K562 (cell line): ENCODE measurements at regions not wholly inside any gene's neighbourhood (a gene's known extent, or its start where the extent isn't known, plus 50 kb on each side); places are given as distances from the start of the nearest gene placed in this dataset.

ENCODE experiments used
- ATAC-seq: fragments of 200-7000 bp; cut with Tn5 transposase; 3 replicates; pipeline ENCODE4 v1.9.1; 2020; ENCODE audit warnings: moderate library complexity
- BruUV-seq: library from RNA; stranded (reverse); fragments of 400-500 nt; replicated peaks from 2 replicates; lab custom pipeline; 2021; lab: Mats Ljungman, UMichigan
- CTCF ChIA-PET: fragments of 300-600 bp; formaldehyde crosslinking; extraction: SDS; loops from one replicate; lab custom pipeline; 2021; ENCODE audit warnings: low intra/inter-chr PET ratio; lab: Yijun Ruan, JAX
- POLR2A ChIA-PET: fragments of 300-600, 350-650 bp; sonication (Branson Sonifier 250); formaldehyde crosslinking; extraction: SDS; loops from one replicate; lab custom pipeline; 2021; ENCODE audit warnings: antibody characterized with exemption, inconsistent platforms; lab: Yijun Ruan, JAX
- DNase-seq, 4 experiments: peaks; one replicate each; pipeline versions ENCODE4 v3.0.0 to v3.0.0-alpha.2; 2011 to 2018; ENCODE audit warnings: low spot score in 3 of 4, mixed read lengths in 3 of 4; ENCODE audit errors: extremely low read depth in 1 of 4
- FAIRE-seq: peaks from 2 replicates; lab custom pipeline; 2011; peaks lifted over from hg19 to GRCh38; lab: Jason Lieb, UNC
- H2AFZ ChIP-seq: 2 replicates; pipeline ENCODE4 v1.6.0; 2011; ENCODE audit warnings: low read depth, low read length, control low read depth, inconsistent platforms
- H3K27ac ChIP-seq: fragments of 200-600 bp; 3 replicates; pipeline ENCODE4 v1.8.0; 2011; ENCODE audit warnings: low read depth, mild to moderate bottlenecking, control low read depth, inconsistent platforms, low read length, moderate library complexity, mixed read lengths; ENCODE audit errors: extremely low read depth
- H3K27me3 ChIP-seq, 2 experiments: fragments of 300-600 bp in 1 of 2; 2 replicates in 1 of 2; 3 replicates in 1 of 2; pipeline versions ENCODE4 v1.6.0 to v1.8.0; 2011; ENCODE audit warnings: inconsistent platforms in 2 of 2, low read length in 2 of 2, mild to moderate bottlenecking in 1 of 2, mixed read lengths in 1 of 2, moderate library complexity in 1 of 2; ENCODE audit not compliant: control insufficient read depth in 2 of 2, insufficient read depth in 2 of 2
- H3K36me3 ChIP-seq: fragments of 300-600 bp; 3 replicates; pipeline ENCODE4 v1.8.0; 2011; ENCODE audit warnings: mild to moderate bottlenecking, low read length, inconsistent platforms; ENCODE audit not compliant: control insufficient read depth, insufficient read depth
- H3K4me1 ChIP-seq, 2 experiments: fragments of 200-600 bp in 1 of 2; replicated peaks in 1 of 2; 2 replicates in 1 of 2; 3 replicates in 1 of 2; pipeline versions ENCODE4 v1.5.1 to v1.8.0; 2011; ENCODE audit warnings: inconsistent platforms in 2 of 2, low read length in 2 of 2, mild to moderate bottlenecking in 1 of 2, mixed read lengths in 1 of 2, moderate library complexity in 1 of 2; ENCODE audit not compliant: control insufficient read depth in 2 of 2, insufficient read depth in 2 of 2
- H3K4me2 ChIP-seq: 2 replicates; pipeline ENCODE4 v1.6.1; 2011; ENCODE audit warnings: low read length, control low read depth, inconsistent platforms, mixed read lengths; ENCODE audit not compliant: insufficient read depth
- H3K4me3 ChIP-seq: fragments of 200-600 bp; sonication (generic), shearing (Covaris generic); 2 replicates; pipeline ENCODE4 v1.5.1; 2016; ENCODE audit warnings: control low read depth, inconsistent platforms
- H3K79me2 ChIP-seq: fragments of 200-600 bp; 3 replicates; pipeline ENCODE4 v1.8.0; 2011; ENCODE audit warnings: low read length, inconsistent platforms; ENCODE audit not compliant: control insufficient read depth, insufficient read depth
- H3K9ac ChIP-seq, 2 experiments: 2 replicates each; pipeline versions ENCODE4 v1.6.0 to v1.6.1; 2011; ENCODE audit warnings: low read depth in 2 of 2, low read length in 2 of 2, control low read depth in 1 of 2, inconsistent platforms in 1 of 2, mild to moderate bottlenecking in 1 of 2, mixed read lengths in 1 of 2; ENCODE audit not compliant: insufficient read depth in 1 of 2
- H3K9me1 ChIP-seq: one replicate; pipeline ENCODE4 v1.6.0; 2011; ENCODE audit warnings: inconsistent platforms, mild to moderate bottlenecking, low read length, moderate library complexity; ENCODE audit not compliant: control insufficient read depth, insufficient read depth
- H3K9me3 ChIP-seq: replicated peaks from 2 replicates; pipeline ENCODE4 v1.5.1; 2011; ENCODE audit warnings: low read depth, low read length, inconsistent platforms; ENCODE audit not compliant: control insufficient read depth, insufficient read depth
- H4K20me1 ChIP-seq: replicated peaks from 2 replicates; pipeline ENCODE4 v1.6.1; 2011; ENCODE audit warnings: low read length, inconsistent platforms, mixed read lengths; ENCODE audit not compliant: control insufficient read depth, insufficient read depth
- FOXA3 ChIP-seq, 2 experiments: fragments of 450-650 bp in 1 of 2; sonication (generic) in 1 of 2; formaldehyde crosslinking; IDR thresholded peaks in 1 of 2; conservative IDR thresholded peaks in 1 of 2; 2 replicates each; pipeline versions ENCODE4 v1.4.0 to v1.8.0; 2020 to 2022; ENCODE audit warnings: mild to moderate bottlenecking in 2 of 2, missing genetic modification reagents in 1 of 2
- GTF2F1 ChIP-seq: IDR thresholded peaks from 2 replicates; pipeline ENCODE4 v1.6.1; 2011; ENCODE audit warnings: low read depth, low read length, improper control_type of control experiment
- KDM4B ChIP-seq, 2 experiments: fragments of 450-650 bp in 1 of 2; sonication (generic) in 1 of 2; IDR thresholded peaks; 2 replicates each; pipeline ENCODE4 v1.6.1; 2016 to 2017; ENCODE audit warnings: borderline replicate concordance in 2 of 2, antibody characterized with exemption in 1 of 2, low read depth in 1 of 2, mild to moderate bottlenecking in 1 of 2
- NR4A1 ChIP-seq, 2 experiments: fragments of 250-450 bp in 1 of 2; fragments of 450-650 bp in 1 of 2; sonication (Bioruptor Pico) in 1 of 2; IDR thresholded peaks; 2 replicates each; pipeline versions ENCODE4 v1.4.0 to v1.6.1; 2016 to 2020; ENCODE audit warnings: mild to moderate bottlenecking in 2 of 2, missing compliant biosample characterization in 1 of 2, missing genetic modification characterization in 1 of 2, moderate library complexity in 1 of 2
- PHTF2 ChIP-seq: fragments of 250-450 bp; sonication (Bioruptor Pico); IDR thresholded peaks from 2 replicates; pipeline ENCODE4 v1.5.0; 2021; ENCODE audit warnings: mild to moderate bottlenecking
- TCF7L2 ChIP-seq: fragments of 150-350 bp; IDR thresholded peaks from 2 replicates; pipeline ENCODE4 v1.6.1; 2016; ENCODE audit warnings: low read depth, mild to moderate bottlenecking, low read length, moderate library complexity
- TCFL5 ChIP-seq: fragments of 250-450 bp; sonication (Bioruptor Pico); conservative IDR thresholded peaks from 2 replicates; pipeline ENCODE4 v1.6.1; 2021; ENCODE audit warnings: mild to moderate bottlenecking, moderate library complexity, matching md5 sums
- XRCC5 ChIP-seq: fragments of 200-400 bp; formaldehyde crosslinking; IDR thresholded peaks from 2 replicates; pipeline ENCODE4 v1.6.1; 2017; ENCODE audit warnings: low read depth, mild to moderate bottlenecking, low read length
- ZNF263 ChIP-seq: sonication (generic); formaldehyde crosslinking; IDR thresholded peaks from 2 replicates; pipeline ENCODE4 v1.8.0; 2022; ENCODE audit warnings: mild to moderate bottlenecking, missing genetic modification reagents, borderline replicate concordance
- ZNF780A ChIP-seq: fragments of 250-450 bp; sonication (Bioruptor Pico); IDR thresholded peaks from 2 replicates; pipeline ENCODE4 v1.5.0; 2021; ENCODE audit warnings: mild to moderate bottlenecking
- WGBS: fragments of 100-300 bp; shearing (Covaris generic); methylation state at CpG from one replicate; pipeline ENCODE4 v1.1.6; 2016; ENCODE audit warnings: low coverage, mixed read lengths; ENCODE audit not compliant: insufficient coverage; ENCODE audit errors: missing lambda C conversion rate; 5-methylcytosine and 5-hydroxymethylcytosine counted together
- in situ Hi-C: fragments of 300-500 bp; cut with MboI; formaldehyde crosslinking; loops from 4 replicates; pipeline ENCODE4 v1.15.0; 2018; ENCODE audit warnings: inconsistent platforms, mixed read lengths
- intact Hi-C: fragments of 100-400 bp; cut with micrococcal nuclease; formaldehyde crosslinking; loops from 2 replicates; pipeline ENCODE4 v1.14.2; 2022
- TF ChIP-seq, protein P1 (sequence below): sonication (generic); IDR thresholded peaks from 2 replicates; pipeline ENCODE4 v1.6.1; 2016
- TF ChIP-seq, protein P2 (sequence below), 2 experiments: fragments of 450-650 bp; conservative IDR thresholded peaks; 2 replicates each; pipeline ENCODE4 v1.6.1; 2017; ENCODE audit warnings: mild to moderate bottlenecking in 2 of 2, moderate library complexity in 2 of 2
- TF ChIP-seq, protein P3 (sequence below), 2 experiments: IDR thresholded peaks in 1 of 2; conservative IDR thresholded peaks in 1 of 2; 2 replicates each; pipeline ENCODE4 v1.6.1; 2016; ENCODE audit warnings: low read depth in 2 of 2, mild to moderate bottlenecking in 1 of 2, missing compliant biosample characterization in 1 of 2, missing genetic modification characterization in 1 of 2, moderate library complexity in 1 of 2
- TF ChIP-seq, protein P4 (sequence below): fragments of 200-800 bp; sonication (Bioruptor generic); IDR thresholded peaks from 2 replicates; pipeline ENCODE4 v1.6.1; 2017; ENCODE audit warnings: missing genetic modification characterization, missing compliant biosample characterization

DNA sequence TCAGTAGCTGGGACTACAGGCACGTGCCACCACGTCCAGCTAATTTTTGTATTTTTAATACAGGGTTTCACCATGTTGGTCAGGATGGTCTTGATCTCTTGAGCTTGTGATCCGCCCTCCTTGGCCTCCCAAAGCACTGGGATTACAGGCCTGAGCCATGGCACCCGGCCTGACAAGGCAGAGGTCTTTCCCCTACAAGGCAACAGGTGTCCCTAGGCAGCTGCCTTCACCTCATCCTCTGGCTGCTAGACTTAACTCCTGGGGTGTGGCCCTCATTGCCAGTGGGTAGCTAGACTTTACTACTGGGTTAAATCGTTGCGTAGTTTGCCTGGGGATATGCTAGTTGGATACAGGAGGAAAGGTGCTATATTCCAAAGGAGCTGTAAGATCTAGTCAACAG is 81.4 kb downstream of the CHRD start:
- in situ Hi-C loops (no loop called here), intact Hi-C loops (no loop called here)
- no peak overlapping the region for H3K27ac ChIP-seq
- no peak overlapping the region for H3K9ac ChIP-seq
- CTCF ChIA-PET, result no interaction called here
- ATAC-seq, result no peak
- no peaks in the 10 kb centered on the region for H3K9me1 ChIP-seq
- DNase-seq, result no peak
- H4K20me1 ChIP-seq, result no peaks in the 10 kb centered on the region
- H3K4me1 ChIP-seq, result no peaks in the 10 kb centered on the region; a peak in 1 of 5 replicates
- H3K4me2 ChIP-seq, result no peak overlapping the region
- 0% methylated on average over 6 of the region's 6 CpGs for WGBS
- POLR2A ChIA-PET, result interaction anchor here (1.2 kb wide), 1 partner anchor 8 kb away, joined by 3 read pairs; no protein-coding TSS in a partner anchor
- BruUV-seq, result no TSS peak
- H3K36me3 ChIP-seq, result no peaks in the 10 kb centered on the region
- H3K9me3 ChIP-seq, result no peaks in the 10 kb centered on the region
- no peak for FAIRE-seq
- no peak overlapping the region for H3K4me3 ChIP-seq
- no peaks in the 10 kb centered on the region for H3K79me2 ChIP-seq
- H2AFZ ChIP-seq, result no peak overlapping the region
- peaks cover 6 to 34% of the 10 kb centered on the region in 2 experiments; a peak in 4 of 5 replicates for H3K27me3 ChIP-seq
- no peak for TF ChIP-seq TCFL5 (CRISPR knock-in tag)
- TF ChIP-seq, protein P1, sequence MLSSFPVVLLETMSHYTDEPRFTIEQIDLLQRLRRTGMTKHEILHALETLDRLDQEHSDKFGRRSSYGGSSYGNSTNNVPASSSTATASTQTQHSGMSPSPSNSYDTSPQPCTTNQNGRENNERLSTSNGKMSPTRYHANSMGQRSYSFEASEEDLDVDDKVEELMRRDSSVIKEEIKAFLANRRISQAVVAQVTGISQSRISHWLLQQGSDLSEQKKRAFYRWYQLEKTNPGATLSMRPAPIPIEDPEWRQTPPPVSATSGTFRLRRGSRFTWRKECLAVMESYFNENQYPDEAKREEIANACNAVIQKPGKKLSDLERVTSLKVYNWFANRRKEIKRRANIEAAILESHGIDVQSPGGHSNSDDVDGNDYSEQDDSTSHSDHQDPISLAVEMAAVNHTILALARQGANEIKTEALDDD, result no peak
- TF ChIP-seq, protein P2, sequence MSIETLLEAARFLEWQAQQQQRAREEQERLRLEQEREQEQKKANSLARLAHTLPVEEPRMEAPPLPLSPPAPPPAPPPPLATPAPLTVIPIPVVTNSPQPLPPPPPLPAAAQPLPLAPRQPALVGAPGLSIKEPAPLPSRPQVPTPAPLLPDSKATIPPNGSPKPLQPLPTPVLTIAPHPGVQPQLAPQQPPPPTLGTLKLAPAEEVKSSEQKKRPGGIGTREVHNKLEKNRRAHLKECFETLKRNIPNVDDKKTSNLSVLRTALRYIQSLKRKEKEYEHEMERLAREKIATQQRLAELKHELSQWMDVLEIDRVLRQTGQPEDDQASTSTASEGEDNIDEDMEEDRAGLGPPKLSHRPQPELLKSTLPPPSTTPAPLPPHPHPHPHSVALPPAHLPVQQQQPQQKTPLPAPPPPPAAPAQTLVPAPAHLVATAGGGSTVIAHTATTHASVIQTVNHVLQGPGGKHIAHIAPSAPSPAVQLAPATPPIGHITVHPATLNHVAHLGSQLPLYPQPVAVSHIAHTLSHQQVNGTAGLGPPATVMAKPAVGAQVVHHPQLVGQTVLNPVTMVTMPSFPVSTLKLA (conservative IDR thresholded peaks at IDR 0.05), result no peak
- TF ChIP-seq NR4A1 (CRISPR knock-in tag; IDR thresholded peaks at IDR 0.05), result no peak
- no peak for TF ChIP-seq NR4A1 (tag; IDR thresholded peaks at IDR 0.05)
- TF ChIP-seq KDM4B (IDR thresholded peaks at IDR 0.05; ENCODE audit: borderline replicate concordance in 2 of 2, low read depth in 1 of 2), result no peak
- TF ChIP-seq, protein P3, sequence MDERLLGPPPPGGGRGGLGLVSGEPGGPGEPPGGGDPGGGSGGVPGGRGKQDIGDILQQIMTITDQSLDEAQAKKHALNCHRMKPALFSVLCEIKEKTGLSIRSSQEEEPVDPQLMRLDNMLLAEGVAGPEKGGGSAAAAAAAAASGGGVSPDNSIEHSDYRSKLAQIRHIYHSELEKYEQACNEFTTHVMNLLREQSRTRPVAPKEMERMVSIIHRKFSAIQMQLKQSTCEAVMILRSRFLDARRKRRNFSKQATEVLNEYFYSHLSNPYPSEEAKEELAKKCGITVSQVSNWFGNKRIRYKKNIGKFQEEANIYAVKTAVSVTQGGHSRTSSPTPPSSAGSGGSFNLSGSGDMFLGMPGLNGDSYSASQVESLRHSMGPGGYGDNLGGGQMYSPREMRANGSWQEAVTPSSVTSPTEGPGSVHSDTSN (CRISPR knock-in tag; IDR thresholded peaks at IDR 0.05; ENCODE audit: low read depth), result no peak
- TF ChIP-seq, protein P3 (tag; conservative IDR thresholded peaks at IDR 0.05; ENCODE audit: low read depth), result no peak
- TF ChIP-seq ZNF780A, result no peak
- TF ChIP-seq PHTF2 (CRISPR knock-in tag), result no peak
- no peak for TF ChIP-seq XRCC5
- TF ChIP-seq FOXA3 (CRISPR knock-in tag; conservative IDR thresholded peaks at IDR 0.05 in 1 of 2, IDR thresholded peaks at IDR 0.05 in 1 of 2), result no peak
- TF ChIP-seq ZNF263 (CRISPR knock-in tag), result no peak
- no peak for TF ChIP-seq TCF7L2
- TF ChIP-seq, protein P4, sequence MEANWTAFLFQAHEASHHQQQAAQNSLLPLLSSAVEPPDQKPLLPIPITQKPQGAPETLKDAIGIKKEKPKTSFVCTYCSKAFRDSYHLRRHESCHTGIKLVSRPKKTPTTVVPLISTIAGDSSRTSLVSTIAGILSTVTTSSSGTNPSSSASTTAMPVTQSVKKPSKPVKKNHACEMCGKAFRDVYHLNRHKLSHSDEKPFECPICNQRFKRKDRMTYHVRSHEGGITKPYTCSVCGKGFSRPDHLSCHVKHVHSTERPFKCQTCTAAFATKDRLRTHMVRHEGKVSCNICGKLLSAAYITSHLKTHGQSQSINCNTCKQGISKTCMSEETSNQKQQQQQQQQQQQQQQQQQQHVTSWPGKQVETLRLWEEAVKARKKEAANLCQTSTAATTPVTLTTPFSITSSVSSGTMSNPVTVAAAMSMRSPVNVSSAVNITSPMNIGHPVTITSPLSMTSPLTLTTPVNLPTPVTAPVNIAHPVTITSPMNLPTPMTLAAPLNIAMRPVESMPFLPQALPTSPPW (CRISPR knock-in tag), result no peak
- TF ChIP-seq GTF2F1, result no peak
